HepG2 (cell line): ENCODE measurements at regions not wholly inside any gene's neighbourhood (a gene's known extent, or its start where the extent isn't known, plus 50 kb on each side); places are given as distances from the start of the nearest gene placed in this dataset.

Source experiments
- ATAC-seq: fragments of 200-7000 bp; cut with Tn5 transposase; 3 replicates; pipeline ENCODE4 v1.9.1; 2020; ENCODE audit warnings: mild to moderate bottlenecking, moderate library complexity
- BruUV-seq: library from RNA; stranded (reverse); fragments of 400-500 nt; replicated peaks from 2 replicates; lab custom pipeline; 2021; lab: Mats Ljungman, UMichigan
- CTCF ChIA-PET: fragments of 300-600 bp; formaldehyde crosslinking; extraction: SDS; loops from one replicate; lab custom pipeline; 2021; ENCODE audit warnings: low total read pairs, inconsistent platforms, low intra/inter-chr PET ratio; lab: Yijun Ruan, JAX
- POLR2A ChIA-PET: fragments of 350-600 bp; sonication (Branson Sonifier 250); formaldehyde crosslinking; loops from one replicate; lab custom pipeline; 2020; ENCODE audit warnings: antibody characterized with exemption, inconsistent platforms; lab: Yijun Ruan, JAX
- DNase-seq: peaks from one replicate; pipeline ENCODE4 v3.0.0-alpha.2; 2015; ENCODE audit warnings: low spot score
- FAIRE-seq: peaks from 3 replicates; lab custom pipeline; 2011; peaks lifted over from hg19 to GRCh38; lab: Jason Lieb, UNC
- H2AFZ ChIP-seq: one replicate; pipeline ENCODE4 v1.6.1; 2011; ENCODE audit warnings: low read length, inconsistent platforms
- H3K27ac ChIP-seq: fragments of 300-600 bp; 3 replicates; pipeline ENCODE4 v1.8.0; 2011; ENCODE audit warnings: mixed run types, mild to moderate bottlenecking, mixed read lengths, low read length, inconsistent platforms; ENCODE audit not compliant: insufficient read depth; ENCODE audit errors: extremely low read length
- H3K27me3 ChIP-seq, 2 experiments: fragments of 200-600 bp in 1 of 2; 2 replicates in 1 of 2; 3 replicates in 1 of 2; pipeline versions ENCODE4 v1.6.0 to v1.8.0; 2011; ENCODE audit warnings: low read length in 2 of 2, mild to moderate bottlenecking in 2 of 2, moderate library complexity in 2 of 2, inconsistent platforms in 1 of 2; ENCODE audit not compliant: insufficient read depth in 2 of 2, control insufficient read depth in 1 of 2
- H3K36me3 ChIP-seq, 2 experiments: fragments of 200-600 bp in 1 of 2; replicated peaks in 1 of 2; 2 replicates in 1 of 2; 3 replicates in 1 of 2; pipeline versions ENCODE4 v1.5.1 to v1.8.0; 2011; ENCODE audit warnings: low read length in 2 of 2, inconsistent platforms in 1 of 2; ENCODE audit not compliant: insufficient read depth in 2 of 2, control insufficient read depth in 1 of 2
- H3K4me1 ChIP-seq: 2 replicates; pipeline ENCODE4 v1.5.1; 2012; ENCODE audit warnings: low read length, inconsistent platforms; ENCODE audit not compliant: insufficient read depth
- H3K4me2 ChIP-seq: 2 replicates; pipeline ENCODE4 v1.6.0; 2011; ENCODE audit warnings: low read depth, low read length, inconsistent platforms
- H3K4me3 ChIP-seq, 3 experiments: fragments of 200-600 bp in 1 of 3; sonication (generic), shearing (Covaris generic) in 1 of 3; replicated peaks in 1 of 3; 2 replicates each; pipeline ENCODE4 v1.5.1; 2011 to 2016; ENCODE audit warnings: low read length in 3 of 3, inconsistent platforms in 2 of 3, low read depth in 2 of 3, mild to moderate bottlenecking in 2 of 3, control low read depth in 1 of 3, mixed read lengths in 1 of 3; ENCODE audit not compliant: insufficient read depth in 1 of 3
- H3K79me2 ChIP-seq: one replicate; pipeline ENCODE4 v1.6.1; 2011; ENCODE audit warnings: low read length, inconsistent platforms; ENCODE audit not compliant: insufficient read depth
- H3K9ac ChIP-seq: 2 replicates; pipeline ENCODE4 v1.6.0; 2011; ENCODE audit warnings: mild to moderate bottlenecking, low read depth, low read length, inconsistent platforms; ENCODE audit not compliant: insufficient read depth
- H3K9me3 ChIP-seq: 2 replicates; pipeline ENCODE4 v1.5.1; 2012; ENCODE audit warnings: mild to moderate bottlenecking, low read length
- H4K20me1 ChIP-seq: 2 replicates; pipeline ENCODE4 v1.6.0; 2011; ENCODE audit warnings: inconsistent platforms, mild to moderate bottlenecking, low read length, moderate library complexity; ENCODE audit not compliant: insufficient read depth
- CEBPB ChIP-seq: IDR thresholded peaks from 2 replicates; pipeline ENCODE4 v1.6.1; 2011; ENCODE audit warnings: low read depth, low read length, improper control_type of control experiment, borderline replicate concordance
- CERS6 ChIP-seq: sonication (generic); formaldehyde crosslinking; IDR thresholded peaks from 2 replicates; pipeline ENCODE4 v1.5.0; 2020; ENCODE audit warnings: missing genetic modification reagents
- DR1 ChIP-seq: sonication (generic); formaldehyde crosslinking; IDR thresholded peaks from 2 replicates; pipeline ENCODE4 v1.8.0; 2021; ENCODE audit warnings: mild to moderate bottlenecking, missing genetic modification reagents, inconsistent platforms
- FOXA3 ChIP-seq: IDR thresholded peaks from 2 replicates; pipeline ENCODE4 v1.6.1; 2016; ENCODE audit warnings: missing genetic modification reagents, missing compliant biosample characterization
- ZFP41 ChIP-seq: sonication (generic); formaldehyde crosslinking; IDR thresholded peaks from 2 replicates; pipeline ENCODE4 v1.4.0; 2020; ENCODE audit warnings: mild to moderate bottlenecking, missing genetic modification reagents, borderline replicate concordance
- ZNF792 ChIP-seq: IDR thresholded peaks from 2 replicates; pipeline ENCODE4 v1.6.1; 2016
- ZSCAN30 ChIP-seq: sonication (generic); formaldehyde crosslinking; IDR thresholded peaks from 2 replicates; pipeline ENCODE4 v1.5.0; 2020; ENCODE audit warnings: mild to moderate bottlenecking, missing genetic modification reagents
- WGBS: methylation state at CpG from one replicate; pipeline ENCODE4 v1.1.6; 2017; ENCODE audit warnings: low lambda C conversion rate; 5-methylcytosine and 5-hydroxymethylcytosine counted together
- in situ Hi-C: cut with HindIII; loops from 2 replicates; pipeline ENCODE4 v1.10.0; 2017; ENCODE audit warnings: low pct_unique_long_range_greater_than_20kb; ENCODE audit not compliant: extremely low pct_ligation_motif_present
- intact Hi-C: fragments of 100-400 bp; cut with micrococcal nuclease; formaldehyde crosslinking; loops from one replicate; pipeline ENCODE4 v1.10.0; 2022; ENCODE audit not compliant: unreplicated experiment
- TF ChIP-seq, protein P1 (sequence below): fragments of 450-650 bp; IDR thresholded peaks from 2 replicates; pipeline ENCODE4 v1.6.1; 2017; ENCODE audit warnings: mild to moderate bottlenecking
- TF ChIP-seq, protein P2 (sequence below): IDR thresholded peaks from 2 replicates; pipeline ENCODE4 v1.6.1; 2016

- no peaks in the 10 kb centered on the region for H3K4me1 ChIP-seq
- TF ChIP-seq, protein P1, sequence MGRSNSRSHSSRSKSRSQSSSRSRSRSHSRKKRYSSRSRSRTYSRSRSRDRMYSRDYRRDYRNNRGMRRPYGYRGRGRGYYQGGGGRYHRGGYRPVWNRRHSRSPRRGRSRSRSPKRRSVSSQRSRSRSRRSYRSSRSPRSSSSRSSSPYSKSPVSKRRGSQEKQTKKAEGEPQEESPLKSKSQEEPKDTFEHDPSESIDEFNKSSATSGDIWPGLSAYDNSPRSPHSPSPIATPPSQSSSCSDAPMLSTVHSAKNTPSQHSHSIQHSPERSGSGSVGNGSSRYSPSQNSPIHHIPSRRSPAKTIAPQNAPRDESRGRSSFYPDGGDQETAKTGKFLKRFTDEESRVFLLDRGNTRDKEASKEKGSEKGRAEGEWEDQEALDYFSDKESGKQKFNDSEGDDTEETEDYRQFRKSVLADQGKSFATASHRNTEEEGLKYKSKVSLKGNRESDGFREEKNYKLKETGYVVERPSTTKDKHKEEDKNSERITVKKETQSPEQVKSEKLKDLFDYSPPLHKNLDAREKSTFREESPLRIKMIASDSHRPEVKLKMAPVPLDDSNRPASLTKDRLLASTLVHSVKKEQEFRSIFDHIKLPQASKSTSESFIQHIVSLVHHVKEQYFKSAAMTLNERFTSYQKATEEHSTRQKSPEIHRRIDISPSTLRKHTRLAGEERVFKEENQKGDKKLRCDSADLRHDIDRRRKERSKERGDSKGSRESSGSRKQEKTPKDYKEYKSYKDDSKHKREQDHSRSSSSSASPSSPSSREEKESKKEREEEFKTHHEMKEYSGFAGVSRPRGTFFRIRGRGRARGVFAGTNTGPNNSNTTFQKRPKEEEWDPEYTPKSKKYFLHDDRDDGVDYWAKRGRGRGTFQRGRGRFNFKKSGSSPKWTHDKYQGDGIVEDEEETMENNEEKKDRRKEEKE, result no peak
- TF ChIP-seq DR1 (CRISPR knock-in tag) (no peak), CERS6 (CRISPR knock-in tag) (no peak), ZFP41 (CRISPR knock-in tag) (no peak), FOXA3 (CRISPR knock-in tag) (no peak), CEBPB (no peak), ZSCAN30 (CRISPR knock-in tag) (no peak), ZNF792 (no peak)
- TF ChIP-seq, protein P2, sequence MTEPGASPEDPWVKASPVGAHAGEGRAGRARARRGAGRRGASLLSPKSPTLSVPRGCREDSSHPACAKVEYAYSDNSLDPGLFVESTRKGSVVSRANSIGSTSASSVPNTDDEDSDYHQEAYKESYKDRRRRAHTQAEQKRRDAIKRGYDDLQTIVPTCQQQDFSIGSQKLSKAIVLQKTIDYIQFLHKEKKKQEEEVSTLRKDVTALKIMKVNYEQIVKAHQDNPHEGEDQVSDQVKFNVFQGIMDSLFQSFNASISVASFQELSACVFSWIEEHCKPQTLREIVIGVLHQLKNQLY (CRISPR knock-in tag), result no peak
- BruUV-seq, result no TSS peak
- H4K20me1 ChIP-seq, result no peaks in the 10 kb centered on the region
- POLR2A ChIA-PET, result no interaction called here
- H3K4me3 ChIP-seq, result no peak overlapping the region
- ATAC-seq, result no peak
- no peak overlapping the region for H3K4me2 ChIP-seq
- no peak overlapping the region for H2AFZ ChIP-seq
- in situ Hi-C loops (no loop called here), intact Hi-C loops (no loop called here)
- no peak overlapping the region for H3K27ac ChIP-seq
- CTCF ChIA-PET, result no interaction called here
- no peaks in the 10 kb centered on the region for H3K9me3 ChIP-seq
- no peak for DNase-seq
- H3K9ac ChIP-seq, result no peak overlapping the region
- H3K36me3 ChIP-seq, result no peaks in the 10 kb centered on the region
- H3K27me3 ChIP-seq, result no peaks in the 10 kb centered on the region
- no peaks in the 10 kb centered on the region for H3K79me2 ChIP-seq
- 0% methylated on average over 1 of the region's 1 CpG for WGBS
- no peak for FAIRE-seq
These were observed 344.9 kb downstream of the ETS1 start for GRCh38 chr11:128242451-128242850.
